DMS 273 (cell line): ENCODE measurements at regions not wholly inside any gene's neighbourhood (a gene's known extent, or its start where the extent isn't known, plus 50 kb on each side); places are given as distances from the start of the nearest gene placed in this dataset.
"Not testable (repeated sequence)": the region's sequence is repeated elsewhere in the genome, so short reads cannot be mapped to it uniquely, and the experiment has no call there.

ENCODE experiments used
- DNase-seq: peaks from one replicate; lab custom pipeline; 2025; ENCODE audit not compliant: unreplicated experiment; lab: John Stamatoyannopoulos, UW

- no peak for DNase-seq
These were observed 59.2 kb downstream of the IL12A start for GRCh38 chr3:160047876-160048275.

- DNase-seq, result no peak
These were observed 60.4 kb downstream of the IL12A start for GRCh38 chr3:160049038-160049437.

- DNase-seq, result no peak
These were observed 60.9 kb downstream of the IL12A start for GRCh38 chr3:160049565-160049964.

- no peak for DNase-seq
These were observed 61.4 kb downstream of the IL12A start for GRCh38 chr3:160049988-160050387.

GRCh38 chr3:160052385-160053047 lies 63.9 kb downstream of the IL12A start:
- no peak for DNase-seq

- no peak for DNase-seq
These were observed 64.4 kb downstream of the IL12A start for GRCh38 chr3:160053048-160053391.

- not testable (repeated sequence) for DNase-seq
These were observed 66.2 kb downstream of the IL12A start for GRCh38 chr3:160054862-160055261.

- no peak for DNase-seq
These were observed 67.0 kb downstream of the IL12A start for GRCh38 chr3:160055659-160056058.

- no peak for DNase-seq
These were observed 68.7 kb downstream of the IL12A start for GRCh38 chr3:160057331-160057730.

GRCh38 chr3:160060409-160061027 lies 71.9 kb downstream of the IL12A start:
- DNase-seq, result no peak

GRCh38 chr3:160061525-160061924 lies 72.9 kb downstream of the IL12A start:
- DNase-seq, result no peak

GRCh38 chr3:160065282-160065681 lies 76.6 kb downstream of the IL12A start:
- no peak for DNase-seq

GRCh38 chr3:160065786-160066185 lies 77.2 kb downstream of the IL12A start:
- no peak for DNase-seq

GRCh38 chr3:160069986-160070385 lies 81.4 kb downstream of the IL12A start:
- no peak for DNase-seq

- no peak for DNase-seq
These were observed 87.9 kb downstream of the IL12A start for GRCh38 chr3:160076519-160076918.

- no peak for DNase-seq
These were observed 89.9 kb downstream of the IL12A start for GRCh38 chr3:160078533-160078932.

- DNase-seq, result no peak
These were observed 93.4 kb downstream of the IL12A start for GRCh38 chr3:160081958-160082533.

GRCh38 chr3:160084998-160085397 lies 96.4 kb downstream of the IL12A start:
- DNase-seq, result no peak

- DNase-seq, result no peak
These were observed 100.0 kb downstream of the IL12A start for GRCh38 chr3:160088492-160089137.

- no peak for DNase-seq
These were observed 102.0 kb downstream of the IL12A start for GRCh38 chr3:160090653-160091052.

GRCh38 chr3:160091441-160091840 lies 102.8 kb downstream of the IL12A start:
- no peak for DNase-seq

GRCh38 chr3:160092760-160093159 lies 104.1 kb downstream of the IL12A start:
- DNase-seq, result no peak
